ENCODE measurements at regions not wholly inside any gene's neighbourhood (a gene's known extent, or its start where the extent isn't known, plus 50 kb on each side); places are given as distances from the start of the nearest gene placed in this dataset.

DNA sequence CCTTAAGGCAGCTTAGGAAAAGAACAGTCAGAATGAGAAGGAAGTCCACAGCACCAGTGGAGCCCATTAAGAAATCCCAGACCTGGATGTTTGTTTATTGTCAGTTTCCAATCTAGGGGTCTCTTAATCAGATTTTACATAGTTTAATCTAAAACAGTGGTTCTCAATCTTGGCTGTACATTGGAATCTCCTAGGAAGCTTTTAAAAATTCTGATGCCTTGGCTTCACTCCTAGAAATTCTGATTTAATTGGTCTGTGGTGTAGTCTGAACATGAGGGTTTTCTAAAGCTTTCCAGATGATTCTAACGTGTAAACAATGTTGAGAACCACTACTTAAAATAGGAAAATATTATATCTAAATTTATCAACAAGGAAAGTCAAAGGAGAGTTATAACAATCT lies 56.6 kb upstream of the SPRED1 start:
- H3K23ac ChIP-seq (ENCODE audit: low read depth, low read length): no peak overlapping the region
- H3K36me3 ChIP-seq (ENCODE audit: control insufficient read depth, insufficient read depth, low read length): no peaks in the 10 kb centered on the region
- no peak overlapping the region for H4K91ac ChIP-seq (ENCODE audit: insufficient read depth, low read depth, low read length)
- peaks cover 14% of the 10 kb centered on the region for H3K27me3 ChIP-seq (ENCODE audit: control insufficient read depth, insufficient read depth, low read length)
- H2BK20ac ChIP-seq (ENCODE audit: low read depth, low read length): no peak overlapping the region
- H3K14ac ChIP-seq (replicated peaks; ENCODE audit: low read depth, low read length): no peak overlapping the region
- TF ChIP-seq SMC3 (IDR thresholded peaks at IDR 0.05; ENCODE audit: low read depth, low read length) (no peak), MAFK (IDR thresholded peaks at IDR 0.05; ENCODE audit: low read depth, low read length) (no peak), MXI1 (IDR thresholded peaks at IDR 0.05; ENCODE audit: borderline replicate concordance, low read depth, low read length) (no peak), POLR2A (IDR thresholded peaks at IDR 0.05; ENCODE audit: low read depth, low read length) (no peak), NFE2L2 (IDR thresholded peaks at IDR 0.05; ENCODE audit: low read depth, low read length) (no peak), CHD1 (IDR thresholded peaks at IDR 0.05; ENCODE audit: low read depth, low read length) (no peak), RCOR1 (IDR thresholded peaks at IDR 0.05; ENCODE audit: insufficient replicate concordance, low read length) (no peak), RAD21 (IDR thresholded peaks at IDR 0.05; ENCODE audit: low read length) (no peak), CEBPB (IDR thresholded peaks at IDR 0.05; ENCODE audit: low read depth, low read length) (no peak)
- TF ChIP-seq, protein P1, sequence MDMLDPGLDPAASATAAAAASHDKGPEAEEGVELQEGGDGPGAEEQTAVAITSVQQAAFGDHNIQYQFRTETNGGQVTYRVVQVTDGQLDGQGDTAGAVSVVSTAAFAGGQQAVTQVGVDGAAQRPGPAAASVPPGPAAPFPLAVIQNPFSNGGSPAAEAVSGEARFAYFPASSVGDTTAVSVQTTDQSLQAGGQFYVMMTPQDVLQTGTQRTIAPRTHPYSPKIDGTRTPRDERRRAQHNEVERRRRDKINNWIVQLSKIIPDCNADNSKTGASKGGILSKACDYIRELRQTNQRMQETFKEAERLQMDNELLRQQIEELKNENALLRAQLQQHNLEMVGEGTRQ (IDR thresholded peaks at IDR 0.05; ENCODE audit: low read depth, low read length): no peak
- no peak for DNase-seq
- no peaks in the 10 kb centered on the region for H3K9me3 ChIP-seq (ENCODE audit: control insufficient read depth, insufficient read depth, low read length)
- WGBS, 2 experiments (ENCODE audit: extremely low coverage in 2 of 2, insufficient read length in 1 of 2): no CpG with 5 or more reads among the region's 1 CpG
- H3K4me2 ChIP-seq (ENCODE audit: low read depth, low read length): no peak overlapping the region
- no TSS peak for BruUV-seq (replicated peaks)
- ATAC-seq (ENCODE audit: low read depth): no peak
- dilution Hi-C loops (cut with HindIII; ENCODE audit: low sequenced_read_pairs, unreplicated experiment) (no loop called here), intact Hi-C loops (cut with micrococcal nuclease) (loop anchor here (2.0 kb wide), 1 partner anchor 35 kb away; no protein-coding TSS in a partner anchor), in situ Hi-C loops (cut with MboI; ENCODE audit: low sequenced_read_pairs) (loop anchor here (25.0 kb wide), 1 partner anchor 466 kb away; no protein-coding TSS in a partner anchor)
- no peaks in the 10 kb centered on the region for H3K9me1 ChIP-seq (ENCODE audit: insufficient read depth, low read length)
- H3K18ac ChIP-seq (ENCODE audit: low read depth, low read length): no peak overlapping the region
- ChIA-PET POLR2A (ENCODE audit: unreplicated experiment) (no interaction called here), CTCF (no interaction called here)
- H4K8ac ChIP-seq (ENCODE audit: low read depth in 2 of 2, low read length in 2 of 2): no peak overlapping the region
- H3K79me1 ChIP-seq (ENCODE audit: low read depth in 1 of 2, low read length in 2 of 2): no peaks in the 10 kb centered on the region
- H2BK120ac ChIP-seq (ENCODE audit: low read depth, low read length): no peak overlapping the region
- no peak overlapping the region for H2BK5ac ChIP-seq (ENCODE audit: low read depth, low read length, poor library complexity, severe bottlenecking)
- H2AFZ ChIP-seq (replicated peaks; ENCODE audit: low read length, poor library complexity): no peak overlapping the region
- H4K5ac ChIP-seq (ENCODE audit: low read depth, low read length): no peak overlapping the region
- no peak overlapping the region for H3K27ac ChIP-seq (ENCODE audit: insufficient read depth, low read length)
- H2AK9ac ChIP-seq (replicated peaks; ENCODE audit: low read depth, low read length, poor library complexity): no peak overlapping the region
- H3K4me3 ChIP-seq (ENCODE audit: insufficient read depth, low read depth, low read length): no peak overlapping the region
- no peaks in the 10 kb centered on the region for H4K20me1 ChIP-seq (ENCODE audit: insufficient read depth, low read length)
- no peak overlapping the region for H3K4ac ChIP-seq (ENCODE audit: low read depth, low read length)
- no peak overlapping the region for H2BK15ac ChIP-seq (ENCODE audit: low read depth, low read length)
- H3K9ac ChIP-seq (ENCODE audit: low read depth, low read length): no peak overlapping the region
- no peaks in the 10 kb centered on the region for H3K4me1 ChIP-seq (ENCODE audit: control insufficient read depth, insufficient read depth, low read length)
- H2AK5ac ChIP-seq (ENCODE audit: low read depth, low read length): no peak overlapping the region
- H3K56ac ChIP-seq (ENCODE audit: extremely low read depth, insufficient read depth, low read length): no peak overlapping the region

All from IMR-90 (cell line).